ENCODE measurements at regions not wholly inside any gene's neighbourhood (a gene's known extent, or its start where the extent isn't known, plus 50 kb on each side); places are given as distances from the start of the nearest gene placed in this dataset.

GRCh38 chr19:31548941-31549340, 199.7 kb upstream of the TSHZ3 start:
- no peak; the same call in 1 of the 2 replicates for TF ChIP-seq CTCF (IDR thresholded peaks at IDR 0.05; ENCODE audit: low read length)
- no peak for TF ChIP-seq EZH2 (optimal IDR thresholded peaks at IDR 0.05; ENCODE audit: low read depth, low read length)

Data from MM.1S (cell line).